ENCODE measurements at regions not wholly inside any gene's neighbourhood (a gene's known extent, or its start where the extent isn't known, plus 50 kb on each side); places are given as distances from the start of the nearest gene placed in this dataset.

DNA sequence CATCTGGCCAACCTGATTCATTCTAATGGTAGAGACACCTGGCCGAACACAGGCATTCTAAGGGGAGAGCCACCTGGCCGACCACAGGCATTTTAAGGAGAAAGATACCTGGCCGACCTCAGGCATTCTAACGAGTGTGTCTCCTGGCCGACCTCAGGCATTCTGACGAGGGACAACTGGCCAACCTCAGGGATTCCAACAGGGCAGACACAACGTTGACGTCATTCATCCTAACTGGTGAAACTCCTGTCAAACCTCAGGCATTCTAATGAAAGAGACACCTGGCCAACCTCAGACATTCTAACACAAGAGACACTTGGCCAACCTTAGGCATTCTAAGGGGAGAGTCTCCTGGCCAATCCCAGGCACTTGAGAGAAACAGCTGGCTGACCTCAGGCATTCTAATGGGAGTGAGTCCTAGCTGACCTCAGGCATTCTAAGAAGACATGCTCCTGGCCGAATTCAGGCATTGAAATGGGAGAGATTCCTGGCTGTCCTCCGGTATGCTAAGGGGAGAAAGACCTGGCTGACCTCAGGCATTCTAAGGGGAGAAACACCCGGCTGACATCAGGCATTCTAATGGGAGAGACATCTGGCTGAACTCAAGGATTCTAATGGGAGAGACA is 1352.5 kb downstream of the UQCRFS1 start:
- no TSS peak for BruUV-seq (replicated peaks)
- no peaks in the 10 kb centered on the region for H3K79me2 ChIP-seq (ENCODE audit: control insufficient read depth, insufficient read depth, low read length)
- H3K4me2 ChIP-seq (ENCODE audit: insufficient read depth, low read length): no peak overlapping the region
- TF ChIP-seq FOS (IDR thresholded peaks at IDR 0.05; ENCODE audit: borderline replicate concordance, insufficient read depth, low read length) (no peak), GATA2 (IDR thresholded peaks at IDR 0.05; ENCODE audit: insufficient read depth, insufficient read length, low read depth, low read length) (no peak), POLR2A (IDR thresholded peaks at IDR 0.05; ENCODE audit: low read depth, low read length) (no peak), MYC (IDR thresholded peaks at IDR 0.05; ENCODE audit: low read depth, low read length) (no peak), POLR2AphosphoS5 (IDR thresholded peaks at IDR 0.05; ENCODE audit: insufficient read depth, low read depth, low read length) (no peak), JUN (IDR thresholded peaks at IDR 0.05; ENCODE audit: borderline replicate concordance, insufficient read depth, insufficient read length, low read depth) (no peak), EZH2 (IDR thresholded peaks at IDR 0.05; ENCODE audit: borderline replicate concordance, low read depth, low read length, severe bottlenecking) (no peak)
- TF ChIP-seq, protein P1, sequence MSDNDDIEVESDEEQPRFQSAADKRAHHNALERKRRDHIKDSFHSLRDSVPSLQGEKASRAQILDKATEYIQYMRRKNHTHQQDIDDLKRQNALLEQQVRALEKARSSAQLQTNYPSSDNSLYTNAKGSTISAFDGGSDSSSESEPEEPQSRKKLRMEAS (IDR thresholded peaks at IDR 0.05; ENCODE audit: insufficient read depth, insufficient read length): no peak
- TF ChIP-seq, protein P2, sequence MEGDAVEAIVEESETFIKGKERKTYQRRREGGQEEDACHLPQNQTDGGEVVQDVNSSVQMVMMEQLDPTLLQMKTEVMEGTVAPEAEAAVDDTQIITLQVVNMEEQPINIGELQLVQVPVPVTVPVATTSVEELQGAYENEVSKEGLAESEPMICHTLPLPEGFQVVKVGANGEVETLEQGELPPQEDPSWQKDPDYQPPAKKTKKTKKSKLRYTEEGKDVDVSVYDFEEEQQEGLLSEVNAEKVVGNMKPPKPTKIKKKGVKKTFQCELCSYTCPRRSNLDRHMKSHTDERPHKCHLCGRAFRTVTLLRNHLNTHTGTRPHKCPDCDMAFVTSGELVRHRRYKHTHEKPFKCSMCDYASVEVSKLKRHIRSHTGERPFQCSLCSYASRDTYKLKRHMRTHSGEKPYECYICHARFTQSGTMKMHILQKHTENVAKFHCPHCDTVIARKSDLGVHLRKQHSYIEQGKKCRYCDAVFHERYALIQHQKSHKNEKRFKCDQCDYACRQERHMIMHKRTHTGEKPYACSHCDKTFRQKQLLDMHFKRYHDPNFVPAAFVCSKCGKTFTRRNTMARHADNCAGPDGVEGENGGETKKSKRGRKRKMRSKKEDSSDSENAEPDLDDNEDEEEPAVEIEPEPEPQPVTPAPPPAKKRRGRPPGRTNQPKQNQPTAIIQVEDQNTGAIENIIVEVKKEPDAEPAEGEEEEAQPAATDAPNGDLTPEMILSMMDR (IDR thresholded peaks at IDR 0.05; ENCODE audit: extremely low read depth in 1 of 2, insufficient read depth in 1 of 2, low read depth in 1 of 2, low read length in 2 of 2): no peak
- H3K9ac ChIP-seq (replicated peaks; ENCODE audit: extremely low read depth, insufficient read depth, low read length): no peak overlapping the region
- ChIA-PET CTCF (no interaction called here), POLR2A (no interaction called here)
- no peaks in the 10 kb centered on the region for H3K4me1 ChIP-seq (ENCODE audit: control insufficient read depth, extremely low read depth, insufficient read depth, low read length)
- dilution Hi-C loops (cut with MboI; ENCODE audit: extremely low pct_ligation_motif_present, low sequenced_read_pairs) (no loop called here), intact Hi-C loops (cut with micrococcal nuclease) (no loop called here)
- no peak overlapping the region for H3K4me3 ChIP-seq (replicated peaks in 1 of 3; ENCODE audit: insufficient read depth in 1 of 3, low read depth in 1 of 3, low read length in 3 of 3)
- H2AFZ ChIP-seq (ENCODE audit: low read depth, low read length): no peak overlapping the region
- DNase-seq (ENCODE audit: low read depth, low spot score) (no peak), FAIRE-seq (no peak)
- H3K36me3 ChIP-seq (ENCODE audit: control insufficient read depth in 2 of 2, extremely low read depth in 1 of 2, insufficient read depth in 2 of 2, low read length in 2 of 2): no peaks in the 10 kb centered on the region
- H3K9me1 ChIP-seq (replicated peaks; ENCODE audit: control insufficient read depth, extremely low read depth, insufficient read depth, low read length): no peaks in the 10 kb centered on the region
- H4K20me1 ChIP-seq (replicated peaks; ENCODE audit: control insufficient read depth, extremely low read depth, insufficient read depth, low read length): no peaks in the 10 kb centered on the region
- no peaks in the 10 kb centered on the region for H3K9me3 ChIP-seq (replicated peaks; ENCODE audit: control insufficient read depth, insufficient read depth, low read length)
- no peak overlapping the region for H3K27ac ChIP-seq (ENCODE audit: insufficient read depth, low read depth, low read length)
- no peaks in the 10 kb centered on the region for H3K27me3 ChIP-seq (ENCODE audit: control insufficient read depth in 2 of 2, insufficient read depth in 2 of 2, low read length in 2 of 2)

All from endothelial cell of umbilical vein (primary cell).